Hepatocyte (in vitro differentiated cells): ENCODE measurements at regions not wholly inside any gene's neighbourhood (a gene's known extent, or its start where the extent isn't known, plus 50 kb on each side); places are given as distances from the start of the nearest gene placed in this dataset.

Experiments used
- DNase-seq: peaks from one replicate; pipeline ENCODE4 v3.0.0-alpha.2; 2016; ENCODE audit warnings: low spot score
- H2AFZ ChIP-seq: fragments of 200-600 bp; sonication (generic); 2 replicates; pipeline ENCODE4 v1.6.0; 2016; ENCODE audit warnings: antibody characterized with exemption, mild to moderate bottlenecking
- H3K27ac ChIP-seq: fragments of 200-600 bp; sonication (generic); 2 replicates; pipeline ENCODE4 v1.5.1; 2016; ENCODE audit warnings: mild to moderate bottlenecking
- H3K27me3 ChIP-seq: fragments of 200-600 bp; sonication (generic); 2 replicates; pipeline ENCODE4 v1.6.1; 2016
- H3K36me3 ChIP-seq: fragments of 200-600 bp; sonication (generic); replicated peaks from 2 replicates; pipeline ENCODE4 v1.5.1; 2016; ENCODE audit warnings: low read depth; ENCODE audit not compliant: insufficient read depth
- H3K4me1 ChIP-seq: fragments of 200-600 bp; sonication (generic); 2 replicates; pipeline ENCODE4 v1.5.1; 2016; ENCODE audit warnings: mild to moderate bottlenecking, moderate library complexity; ENCODE audit not compliant: insufficient read depth
- H3K4me2 ChIP-seq: fragments of 200-600 bp; sonication (generic); 2 replicates; pipeline ENCODE4 v1.6.0; 2016
- H3K4me3 ChIP-seq: fragments of 200-600 bp; sonication (generic); 2 replicates; pipeline ENCODE4 v1.5.1; 2016; ENCODE audit warnings: mild to moderate bottlenecking
- H3K79me2 ChIP-seq: fragments of 200-600 bp; sonication (generic); 2 replicates; pipeline ENCODE4 v1.6.0; 2017; ENCODE audit warnings: mild to moderate bottlenecking
- H3K9me2 ChIP-seq: fragments of 200-600 bp; sonication (generic); replicated peaks from 2 replicates; pipeline ENCODE4 v1.6.0; 2017; ENCODE audit warnings: mild to moderate bottlenecking; ENCODE audit not compliant: insufficient read depth
- H3K9me3 ChIP-seq: fragments of 200-600 bp; sonication (generic); 2 replicates; pipeline ENCODE4 v1.5.1; 2016; ENCODE audit warnings: low read depth, mild to moderate bottlenecking
- H4K20me1 ChIP-seq: fragments of 200-600 bp; sonication (generic); 2 replicates; pipeline ENCODE4 v1.6.0; 2016; ENCODE audit warnings: mild to moderate bottlenecking; ENCODE audit not compliant: insufficient read depth, poor library complexity, severe bottlenecking
- EZH2 ChIP-seq: fragments of 200-600 bp; sonication (generic); IDR thresholded peaks from 2 replicates; pipeline ENCODE4 v1.6.1; 2016; ENCODE audit warnings: antibody characterized with exemption, mild to moderate bottlenecking, borderline replicate concordance
- EZH2phosphoT487 ChIP-seq: fragments of 200-600 bp; sonication (generic); IDR thresholded peaks from one replicate; pipeline ENCODE4 v1.6.1; 2018; ENCODE audit warnings: antibody characterized with exemption, mild to moderate bottlenecking, low read depth, moderate library complexity; ENCODE audit not compliant: unreplicated experiment, severe bottlenecking
- WGBS: methylation state at CpG from one replicate; pipeline ENCODE4 v1.1.6; 2016; ENCODE audit warnings: low lambda C conversion rate; ENCODE audit errors: missing lambda C conversion rate; 5-methylcytosine and 5-hydroxymethylcytosine counted together
- TF ChIP-seq, protein P1 (sequence below): fragments of 200-600 bp; sonication (generic); IDR thresholded peaks from 2 replicates; pipeline ENCODE4 v1.5.1; 2016; ENCODE audit warnings: antibody characterized with exemption, mild to moderate bottlenecking; ENCODE audit not compliant: poor library complexity

DNA sequence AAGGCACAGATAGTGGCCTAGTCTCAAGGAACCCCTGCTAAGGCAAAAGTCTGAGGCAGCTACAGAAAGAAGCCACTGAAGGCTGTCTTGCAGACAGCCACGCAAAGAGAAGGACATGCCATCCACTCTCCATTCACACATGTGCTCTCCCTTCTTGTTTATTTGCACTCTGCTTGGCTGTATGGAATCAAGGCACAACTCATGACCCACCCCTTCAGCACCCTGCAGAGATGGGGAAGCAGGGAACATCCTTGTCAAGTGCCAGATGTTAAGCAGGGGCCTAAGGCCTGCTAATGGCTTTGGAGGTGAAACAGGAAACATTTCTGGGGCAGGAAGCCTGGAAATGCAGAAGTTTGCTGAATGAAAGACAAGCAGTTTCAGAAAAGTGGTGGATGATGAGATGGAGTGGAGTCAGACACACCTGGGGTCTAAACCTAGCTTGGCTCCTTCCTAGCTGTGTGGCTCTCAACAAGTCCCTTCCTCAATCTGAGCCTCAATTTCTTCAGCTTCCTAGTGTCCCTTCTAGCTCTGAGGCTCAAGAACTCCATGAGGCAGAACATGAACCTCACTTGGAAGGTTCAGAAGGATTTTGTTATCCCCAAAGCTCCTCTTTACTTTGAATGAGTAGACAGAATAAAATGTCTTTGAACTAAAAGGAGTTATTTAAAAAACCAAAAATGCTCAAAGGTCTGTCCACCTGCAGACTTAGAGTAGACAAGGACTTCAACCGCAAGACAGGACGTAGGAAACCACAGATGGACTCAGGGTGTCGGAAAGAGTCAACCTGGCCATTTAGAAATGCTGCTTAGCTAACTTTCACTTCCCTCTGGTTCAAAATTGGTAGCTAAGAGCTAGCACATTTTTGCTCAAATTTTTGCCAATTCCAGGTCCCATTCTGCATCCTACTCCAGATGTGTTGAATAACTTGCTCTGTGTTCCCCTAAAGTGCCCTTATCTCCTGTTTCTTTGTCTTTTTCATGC lies 283.1 kb downstream of the PLPP3 start:
- H3K9me2 ChIP-seq, result no peaks in the 10 kb centered on the region
- H4K20me1 ChIP-seq, result no peaks in the 10 kb centered on the region
- H2AFZ ChIP-seq, result no peak overlapping the region
- DNase-seq, result no peak
- H3K36me3 ChIP-seq, result no peaks in the 10 kb centered on the region
- TF ChIP-seq, protein P1, sequence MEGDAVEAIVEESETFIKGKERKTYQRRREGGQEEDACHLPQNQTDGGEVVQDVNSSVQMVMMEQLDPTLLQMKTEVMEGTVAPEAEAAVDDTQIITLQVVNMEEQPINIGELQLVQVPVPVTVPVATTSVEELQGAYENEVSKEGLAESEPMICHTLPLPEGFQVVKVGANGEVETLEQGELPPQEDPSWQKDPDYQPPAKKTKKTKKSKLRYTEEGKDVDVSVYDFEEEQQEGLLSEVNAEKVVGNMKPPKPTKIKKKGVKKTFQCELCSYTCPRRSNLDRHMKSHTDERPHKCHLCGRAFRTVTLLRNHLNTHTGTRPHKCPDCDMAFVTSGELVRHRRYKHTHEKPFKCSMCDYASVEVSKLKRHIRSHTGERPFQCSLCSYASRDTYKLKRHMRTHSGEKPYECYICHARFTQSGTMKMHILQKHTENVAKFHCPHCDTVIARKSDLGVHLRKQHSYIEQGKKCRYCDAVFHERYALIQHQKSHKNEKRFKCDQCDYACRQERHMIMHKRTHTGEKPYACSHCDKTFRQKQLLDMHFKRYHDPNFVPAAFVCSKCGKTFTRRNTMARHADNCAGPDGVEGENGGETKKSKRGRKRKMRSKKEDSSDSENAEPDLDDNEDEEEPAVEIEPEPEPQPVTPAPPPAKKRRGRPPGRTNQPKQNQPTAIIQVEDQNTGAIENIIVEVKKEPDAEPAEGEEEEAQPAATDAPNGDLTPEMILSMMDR, result no peak
- TF ChIP-seq EZH2phosphoT487, result no peak
- H3K4me3 ChIP-seq, result no peak overlapping the region
- no peaks in the 10 kb centered on the region for H3K27me3 ChIP-seq
- peaks cover 35% of the 10 kb centered on the region for H3K4me1 ChIP-seq
- H3K27ac ChIP-seq, result peak overlapping the region; percentile 51
- H3K79me2 ChIP-seq, result no peaks in the 10 kb centered on the region
- H3K9me3 ChIP-seq, result no peaks in the 10 kb centered on the region
- H3K4me2 ChIP-seq, result no peak overlapping the region
- WGBS, result 96% methylated on average over 4 of the region's 4 CpGs

DNA sequence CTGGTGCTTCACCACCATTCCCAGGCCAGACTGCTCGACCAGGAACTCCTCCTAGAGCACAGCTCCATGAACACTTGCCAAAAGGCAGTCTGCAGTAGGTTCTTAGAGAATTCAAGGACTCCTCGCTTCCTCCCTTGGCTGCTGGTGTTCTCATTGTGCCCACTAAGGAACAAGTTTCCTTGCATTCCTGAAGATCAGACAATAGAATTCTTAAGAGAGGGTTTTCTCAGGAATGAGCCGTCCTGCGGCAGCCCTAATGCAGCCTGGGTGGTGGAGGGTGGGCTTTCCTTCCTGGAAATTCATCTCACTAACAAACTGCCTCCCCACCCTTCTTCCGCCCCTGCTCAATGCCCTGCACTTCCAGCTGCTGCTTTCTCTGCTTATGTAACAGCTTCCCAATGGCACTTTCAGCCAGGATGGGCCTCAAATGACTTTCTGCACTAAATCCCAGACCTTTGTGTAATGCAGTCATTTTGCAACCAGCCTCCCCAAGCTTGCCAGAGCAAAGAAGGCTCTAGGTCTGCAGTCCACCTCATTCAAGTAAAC lies 287.9 kb downstream of the PLPP3 start:
- 55% methylated on average over 5 of the region's 5 CpGs for WGBS

DNA sequence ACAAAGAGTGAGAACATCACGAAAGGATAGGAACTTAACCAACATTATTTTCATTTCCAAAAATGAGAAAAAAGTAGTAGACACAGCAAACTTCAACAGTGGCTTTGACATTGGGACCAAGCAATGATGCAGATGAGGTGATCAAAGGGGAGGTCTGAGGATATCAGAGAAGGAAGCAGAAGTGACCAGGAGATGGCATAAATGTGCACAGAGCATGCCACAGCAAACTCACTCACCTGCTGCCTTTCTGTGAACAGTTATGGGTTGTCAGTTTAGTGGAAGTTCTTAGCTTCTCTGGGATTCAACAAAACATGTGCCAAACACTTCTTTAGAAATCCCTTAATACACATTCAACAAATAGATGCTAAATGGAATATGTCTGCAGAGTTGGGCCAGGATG lies 290.1 kb downstream of the PLPP3 start:
- no peaks in the 10 kb centered on the region for H3K27me3 ChIP-seq
- TF ChIP-seq EZH2phosphoT487 (no peak), EZH2 (no peak)
- TF ChIP-seq, protein P1, result no peak

More for the DNA sequence above, 287.9 kb downstream of the PLPP3 start:
- no peak for DNase-seq
- no peak overlapping the region for H3K4me2 ChIP-seq
- no peaks in the 10 kb centered on the region for H3K9me3 ChIP-seq
- H3K9me2 ChIP-seq, result no peaks in the 10 kb centered on the region
- TF ChIP-seq, protein P1, result no peak
- TF ChIP-seq EZH2 (no peak), EZH2phosphoT487 (no peak)
- H3K27ac ChIP-seq, result no peak overlapping the region
- H2AFZ ChIP-seq, result no peak overlapping the region
- no peaks in the 10 kb centered on the region for H3K27me3 ChIP-seq
- no peak overlapping the region for H3K4me3 ChIP-seq
- H4K20me1 ChIP-seq, result no peaks in the 10 kb centered on the region
- H3K79me2 ChIP-seq, result no peaks in the 10 kb centered on the region
- H3K4me1 ChIP-seq, result peaks cover 8% of the 10 kb centered on the region
- no peaks in the 10 kb centered on the region for H3K36me3 ChIP-seq

More for the DNA sequence above, 290.1 kb downstream of the PLPP3 start:
- no peak overlapping the region for H2AFZ ChIP-seq
- H3K36me3 ChIP-seq, result no peaks in the 10 kb centered on the region
- no peak overlapping the region for H3K27ac ChIP-seq
- H3K9me3 ChIP-seq, result no peaks in the 10 kb centered on the region
- DNase-seq, result no peak
- WGBS, result 100% methylated on average over 1 of the region's 1 CpG
- H3K9me2 ChIP-seq, result no peaks in the 10 kb centered on the region
- H4K20me1 ChIP-seq, result no peaks in the 10 kb centered on the region
- H3K4me2 ChIP-seq, result no peak overlapping the region
- no peak overlapping the region for H3K4me3 ChIP-seq
- peaks cover 6% of the 10 kb centered on the region for H3K4me1 ChIP-seq
- no peaks in the 10 kb centered on the region for H3K79me2 ChIP-seq
